CD4-positive, alpha-beta memory T cell (primary cell): ENCODE measurements at regions not wholly inside any gene's neighbourhood (a gene's known extent, or its start where the extent isn't known, plus 50 kb on each side); places are given as distances from the start of the nearest gene placed in this dataset.

Experiments used
- CTCF ChIA-PET: fragments of 350-600 bp; sonication (Branson Sonifier 250); formaldehyde crosslinking; loops from one replicate; lab custom pipeline; 2021; ENCODE audit warnings: inconsistent platforms; ENCODE audit not compliant: partially characterized antibody; lab: Charles Lee
- POLR2A ChIA-PET: fragments of 350-600 bp; sonication (Branson Sonifier 250); formaldehyde crosslinking; loops from one replicate; lab custom pipeline; 2021; ENCODE audit not compliant: partially characterized antibody; lab: Charles Lee
- DNase-seq, 5 donors: peaks; one replicate each; pipeline versions ENCODE4 v3.0.0 to v3.0.0-alpha.2; 2020 to 2022; ENCODE audit warnings: mixed read lengths in 1 of 5
- H3K27ac ChIP-seq: one replicate; pipeline ENCODE4 v1.7.0; 2013; ENCODE audit warnings: low read depth, low read length
- H3K27me3 ChIP-seq: 2 replicates; pipeline ENCODE4 v1.7.0; 2013; ENCODE audit warnings: mild to moderate bottlenecking, low read length, moderate library complexity; ENCODE audit not compliant: insufficient read depth
- H3K36me3 ChIP-seq: 2 replicates; pipeline ENCODE4 v1.7.0; 2013; ENCODE audit warnings: mild to moderate bottlenecking, low read length, moderate library complexity; ENCODE audit not compliant: insufficient read depth
- H3K4me1 ChIP-seq: 2 replicates; pipeline ENCODE4 v1.7.0; 2013; ENCODE audit warnings: mild to moderate bottlenecking, low read length, moderate library complexity; ENCODE audit not compliant: insufficient read depth
- H3K4me3 ChIP-seq, 2 donors: one replicate each; pipeline ENCODE4 v1.7.0; 2013; ENCODE audit warnings: low read length in 2 of 2, mild to moderate bottlenecking in 1 of 2
- H3K9me3 ChIP-seq, 2 donors: one replicate each; pipeline ENCODE4 v1.7.0; 2013; ENCODE audit warnings: low read length in 2 of 2, control low read depth in 1 of 2; ENCODE audit not compliant: control insufficient read depth in 1 of 2
- H3K27ac Mint-ChIP-seq, 7 donors: one replicate each; pipeline ENCODE4 v1.8.0; 2020 to 2021; ENCODE audit warnings: mixed read lengths in 7 of 7, mild to moderate bottlenecking in 6 of 7, inconsistent platforms in 3 of 7, moderate library complexity in 3 of 7
- H3K27me3 Mint-ChIP-seq, 2 donors: one replicate each; pipeline ENCODE4 v1.8.0; 2020 to 2021; ENCODE audit warnings: mixed read lengths in 2 of 2
- H3K36me3 Mint-ChIP-seq, 2 donors: one replicate each; pipeline ENCODE4 v1.8.0; 2020 to 2021; ENCODE audit warnings: mixed read lengths in 2 of 2, inconsistent platforms in 1 of 2, mild to moderate bottlenecking in 1 of 2
- H3K4me1 Mint-ChIP-seq, 4 donors: one replicate each; pipeline ENCODE4 v1.8.0; 2020 to 2021; ENCODE audit warnings: mixed read lengths in 4 of 4, mild to moderate bottlenecking in 1 of 4
- H3K4me3 Mint-ChIP-seq, 8 donors: one replicate each; pipeline ENCODE4 v1.8.0; 2020 to 2021; ENCODE audit warnings: mixed read lengths in 8 of 8, mild to moderate bottlenecking in 7 of 8, moderate library complexity in 6 of 8, inconsistent platforms in 3 of 8
- H3K9me3 Mint-ChIP-seq, 8 donors: one replicate each; pipeline ENCODE4 v1.8.0; 2020 to 2021; ENCODE audit warnings: mixed read lengths in 8 of 8, mild to moderate bottlenecking in 5 of 8, inconsistent platforms in 3 of 8, moderate library complexity in 1 of 8
- intact Hi-C: fragments of 100-400 bp; cut with micrococcal nuclease; formaldehyde crosslinking; loops from one replicate; pipeline ENCODE4 v1.15.1; 2023

- no peaks in the 10 kb centered on the region for H3K36me3 Mint-ChIP-seq
Measured at GRCh38 chr1:81617308-81617967, 183.3 kb upstream of the ADGRL2 start.

GRCh38 chr1:81613803-81614202 lies 186.9 kb upstream of the ADGRL2 start:
- DNase-seq: no peak
- Histone ChIP-seq H3K4me3 (no peak overlapping the region), H3K27me3 (no peaks in the 10 kb centered on the region), H3K36me3 (no peaks in the 10 kb centered on the region), H3K27ac (no peak overlapping the region), H3K9me3 (no peaks in the 10 kb centered on the region), H3K4me1 (no peaks in the 10 kb centered on the region)
- Mint-ChIP-seq H3K9me3 (peaks cover 2 to 14% (median 6%) of the 10 kb centered on the region in 8 donors), H3K4me1 (no peaks in the 10 kb centered on the region), H3K27ac (no peak overlapping the region), H3K27me3 (no peaks in the 10 kb centered on the region), H3K4me3 (no peak overlapping the region), H3K36me3 (no peaks in the 10 kb centered on the region)
- CTCF ChIA-PET: no interaction called here
- POLR2A ChIA-PET: no interaction called here
- intact Hi-C loops: no loop called here

More at GRCh38 chr1:81617308-81617967, 183.3 kb upstream of the ADGRL2 start:
- Histone ChIP-seq H3K36me3 (no peaks in the 10 kb centered on the region), H3K4me1 (no peaks in the 10 kb centered on the region), H3K9me3 (no peaks in the 10 kb centered on the region), H3K27ac (no peak overlapping the region), H3K27me3 (no peaks in the 10 kb centered on the region), H3K4me3 (no peak overlapping the region)
- H3K27ac Mint-ChIP-seq: no peak overlapping the region
- H3K9me3 Mint-ChIP-seq: peaks cover 2 to 14% (median 5%) of the 10 kb centered on the region in 8 donors
- POLR2A ChIA-PET: no interaction called here
- no peak overlapping the region for H3K4me3 Mint-ChIP-seq
- H3K27me3 Mint-ChIP-seq: no peaks in the 10 kb centered on the region
- intact Hi-C loops: no loop called here
- CTCF ChIA-PET: no interaction called here
- H3K4me1 Mint-ChIP-seq: no peaks in the 10 kb centered on the region
- no peak for DNase-seq

DNA sequence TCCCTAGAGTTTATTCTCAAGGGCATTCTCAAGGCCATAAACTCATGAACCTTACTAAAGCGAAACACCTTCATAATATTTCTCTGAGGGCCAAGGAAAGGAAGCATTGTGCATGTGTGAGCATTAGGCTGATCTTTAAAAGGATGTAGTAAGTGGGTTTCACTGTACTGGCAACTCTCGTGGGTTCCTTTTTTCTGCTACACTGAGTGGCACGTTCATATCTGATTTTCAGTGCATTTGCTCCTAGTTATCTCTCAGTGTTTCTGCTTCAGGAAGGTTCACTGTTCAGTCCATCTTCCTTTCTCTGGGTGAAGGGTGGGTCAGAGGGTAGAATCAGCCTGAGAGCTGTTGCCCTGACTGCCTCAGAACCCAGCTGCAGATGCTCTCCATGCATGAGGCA lies 192.8 kb upstream of the ADGRL2 start:
- peaks cover 0 to 1% of the 10 kb centered on the region in 2 donors for H3K27me3 Mint-ChIP-seq
- H3K4me3 ChIP-seq: no peak overlapping the region
- no peak overlapping the region for H3K27ac Mint-ChIP-seq
- no peak overlapping the region for H3K27ac ChIP-seq
- H3K4me1 ChIP-seq: no peaks in the 10 kb centered on the region
- CTCF ChIA-PET: no interaction called here
- POLR2A ChIA-PET: no interaction called here
- no peaks in the 10 kb centered on the region for H3K4me1 Mint-ChIP-seq
- H3K9me3 ChIP-seq: no peaks in the 10 kb centered on the region
- H3K36me3 ChIP-seq: no peaks in the 10 kb centered on the region
- intact Hi-C loops: no loop called here
- H3K36me3 Mint-ChIP-seq: no peaks in the 10 kb centered on the region
- H3K9me3 Mint-ChIP-seq: peaks cover 0 to 8% (median 0%) of the 10 kb centered on the region in 8 donors
- H3K4me3 Mint-ChIP-seq: no peak overlapping the region
- DNase-seq: no peak
- H3K27me3 ChIP-seq: no peaks in the 10 kb centered on the region

DNA sequence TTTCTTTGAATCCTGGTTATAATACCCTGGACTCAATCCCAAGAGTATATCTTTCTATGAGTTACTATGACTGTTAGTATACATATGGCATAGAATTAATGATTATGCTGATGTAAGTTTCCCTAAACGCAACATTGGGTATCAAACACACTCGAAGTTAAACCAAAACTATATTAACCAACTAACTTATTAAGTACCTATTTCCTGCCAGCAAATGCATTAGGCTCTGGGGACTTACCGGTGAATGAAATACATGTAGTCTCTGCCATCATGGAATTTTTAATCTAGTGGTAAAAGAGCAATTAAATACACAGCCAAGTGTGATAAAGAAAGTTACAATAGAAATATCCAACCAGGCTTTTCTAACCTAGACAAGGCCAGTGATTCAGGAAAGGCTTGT lies 193.6 kb upstream of the ADGRL2 start:
- Histone ChIP-seq H3K4me1 (no peaks in the 10 kb centered on the region), H3K4me3 (no peak overlapping the region), H3K27me3 (no peaks in the 10 kb centered on the region), H3K36me3 (no peaks in the 10 kb centered on the region), H3K27ac (no peak overlapping the region), H3K9me3 (no peaks in the 10 kb centered on the region)
- ChIA-PET CTCF (no interaction called here), POLR2A (no interaction called here)
- no peaks in the 10 kb centered on the region for H3K4me1 Mint-ChIP-seq
- H3K36me3 Mint-ChIP-seq: no peaks in the 10 kb centered on the region
- intact Hi-C loops: no loop called here
- peaks cover 0 to 8% (median 0%) of the 10 kb centered on the region in 8 donors for H3K9me3 Mint-ChIP-seq
- no peak overlapping the region for H3K4me3 Mint-ChIP-seq
- DNase-seq: no peak
- peaks cover 0 to 1% of the 10 kb centered on the region in 2 donors for H3K27me3 Mint-ChIP-seq
- no peak overlapping the region for H3K27ac Mint-ChIP-seq

DNA sequence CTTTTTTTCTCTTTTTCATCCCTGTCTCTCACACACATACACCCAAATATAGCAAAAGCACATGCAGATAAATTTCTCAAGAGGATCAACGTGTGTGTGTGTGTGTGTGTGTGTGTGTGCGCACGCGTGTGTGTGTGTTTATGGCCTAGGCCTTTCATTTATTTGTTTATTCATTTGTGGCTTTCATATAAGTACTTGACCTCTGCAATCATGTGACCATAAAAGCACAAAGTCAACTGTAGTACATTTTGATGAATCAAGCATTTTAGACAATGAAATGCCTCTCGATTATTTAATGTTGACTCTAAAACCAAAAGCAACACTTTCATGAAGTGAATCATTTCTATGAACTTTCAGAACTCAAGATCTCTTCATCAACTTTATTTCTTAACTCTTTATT lies 194.1 kb upstream of the ADGRL2 start:
- H3K36me3 Mint-ChIP-seq: no peaks in the 10 kb centered on the region
- H3K9me3 Mint-ChIP-seq: peaks cover 0 to 8% (median 3%) of the 10 kb centered on the region in 8 donors
- DNase-seq: no peak
- H3K27ac ChIP-seq: no peak overlapping the region
- no peaks in the 10 kb centered on the region for H3K9me3 ChIP-seq
- no peak overlapping the region for H3K4me3 Mint-ChIP-seq
- H3K36me3 ChIP-seq: no peaks in the 10 kb centered on the region
- H3K4me1 Mint-ChIP-seq: no peaks in the 10 kb centered on the region
- no peaks in the 10 kb centered on the region for H3K27me3 ChIP-seq
- peaks cover 0 to 1% of the 10 kb centered on the region in 2 donors for H3K27me3 Mint-ChIP-seq
- H3K4me1 ChIP-seq: no peaks in the 10 kb centered on the region
- intact Hi-C loops: no loop called here
- H3K4me3 ChIP-seq: no peak overlapping the region
- POLR2A ChIA-PET: no interaction called here
- no peak overlapping the region for H3K27ac Mint-ChIP-seq
- CTCF ChIA-PET: no interaction called here

GRCh38 chr1:81605023-81605422 lies 195.7 kb upstream of the ADGRL2 start:
- no peak overlapping the region for H3K27ac Mint-ChIP-seq
- peaks cover 0 to 7% (median 2%) of the 10 kb centered on the region in 8 donors for H3K9me3 Mint-ChIP-seq
- intact Hi-C loops: no loop called here
- no peaks in the 10 kb centered on the region for H3K36me3 Mint-ChIP-seq
- H3K4me3 Mint-ChIP-seq: no peak overlapping the region
- H3K9me3 ChIP-seq: no peaks in the 10 kb centered on the region
- no peak overlapping the region for H3K27ac ChIP-seq
- no peaks in the 10 kb centered on the region for H3K36me3 ChIP-seq
- H3K4me3 ChIP-seq: no peak overlapping the region
- H3K4me1 Mint-ChIP-seq: no peaks in the 10 kb centered on the region
- DNase-seq: no peak
- peaks cover 0 to 1% of the 10 kb centered on the region in 2 donors for H3K27me3 Mint-ChIP-seq
- CTCF ChIA-PET: no interaction called here
- H3K27me3 ChIP-seq: no peaks in the 10 kb centered on the region
- POLR2A ChIA-PET: no interaction called here
- no peaks in the 10 kb centered on the region for H3K4me1 ChIP-seq

- H3K4me3 ChIP-seq: no peak overlapping the region
- H3K27me3 Mint-ChIP-seq: peaks cover 0 to 1% of the 10 kb centered on the region in 2 donors
- intact Hi-C loops: no loop called here
- no peak for DNase-seq
- no peak overlapping the region for H3K4me3 Mint-ChIP-seq
- H3K27ac Mint-ChIP-seq: no peak overlapping the region
- H3K27me3 ChIP-seq: no peaks in the 10 kb centered on the region
- ChIA-PET POLR2A (no interaction called here), CTCF (no interaction called here)
- H3K4me1 ChIP-seq: no peaks in the 10 kb centered on the region
- no peaks in the 10 kb centered on the region for H3K4me1 Mint-ChIP-seq
- no peaks in the 10 kb centered on the region for H3K36me3 Mint-ChIP-seq
- no peak overlapping the region for H3K27ac ChIP-seq
- H3K36me3 ChIP-seq: no peaks in the 10 kb centered on the region
- peaks cover 0 to 5% (median 2%) of the 10 kb centered on the region in 8 donors for H3K9me3 Mint-ChIP-seq
- no peaks in the 10 kb centered on the region for H3K9me3 ChIP-seq
Measured at GRCh38 chr1:81600878-81601622, 199.7 kb upstream of the ADGRL2 start.
